GM10248 (cell line): ENCODE measurements at regions not wholly inside any gene's neighbourhood (a gene's known extent, or its start where the extent isn't known, plus 50 kb on each side); places are given as distances from the start of the nearest gene placed in this dataset.

Experiments
- CTCF ChIA-PET: fragments of 300-600 bp; sonication (Branson Sonifier 250); formaldehyde crosslinking; extraction: SDS; loops from one replicate; lab custom pipeline; 2021; ENCODE audit warnings: antibody characterized with exemption; lab: Yijun Ruan, JAX
- POLR2A ChIA-PET: fragments of 350-650 bp; sonication (Branson Sonifier 250); formaldehyde crosslinking; extraction: SDS; loops from one replicate; lab custom pipeline; 2020; ENCODE audit warnings: antibody characterized with exemption; lab: Yijun Ruan, JAX
- DNase-seq: peaks from one replicate; pipeline ENCODE4 v3.0.0; 2012; ENCODE audit errors: extremely low spot score
- CTCF ChIP-seq: IDR thresholded peaks from 2 replicates; pipeline ENCODE4 v1.5.1; 2012; ENCODE audit warnings: mild to moderate bottlenecking, low read depth; ENCODE audit errors: extremely low read depth, missing control alignments, control extremely low read depth

- no peak for DNase-seq
- ChIA-PET POLR2A (interaction anchor here (0.6 kb wide), 1 partner anchor 18 kb away, joined by 3 read pairs; no protein-coding TSS in a partner anchor), CTCF (interaction anchor here (1.1 to 1.4 kb wide), 4 partner anchors 10 to 76 kb away, joined by 3 to 9 read pairs (median 5); no protein-coding TSS in a partner anchor)
- no peak for TF ChIP-seq CTCF
Measured at GRCh38 chr18:76725445-76725844, 96.9 kb upstream of the ZNF236 start.

DNA sequence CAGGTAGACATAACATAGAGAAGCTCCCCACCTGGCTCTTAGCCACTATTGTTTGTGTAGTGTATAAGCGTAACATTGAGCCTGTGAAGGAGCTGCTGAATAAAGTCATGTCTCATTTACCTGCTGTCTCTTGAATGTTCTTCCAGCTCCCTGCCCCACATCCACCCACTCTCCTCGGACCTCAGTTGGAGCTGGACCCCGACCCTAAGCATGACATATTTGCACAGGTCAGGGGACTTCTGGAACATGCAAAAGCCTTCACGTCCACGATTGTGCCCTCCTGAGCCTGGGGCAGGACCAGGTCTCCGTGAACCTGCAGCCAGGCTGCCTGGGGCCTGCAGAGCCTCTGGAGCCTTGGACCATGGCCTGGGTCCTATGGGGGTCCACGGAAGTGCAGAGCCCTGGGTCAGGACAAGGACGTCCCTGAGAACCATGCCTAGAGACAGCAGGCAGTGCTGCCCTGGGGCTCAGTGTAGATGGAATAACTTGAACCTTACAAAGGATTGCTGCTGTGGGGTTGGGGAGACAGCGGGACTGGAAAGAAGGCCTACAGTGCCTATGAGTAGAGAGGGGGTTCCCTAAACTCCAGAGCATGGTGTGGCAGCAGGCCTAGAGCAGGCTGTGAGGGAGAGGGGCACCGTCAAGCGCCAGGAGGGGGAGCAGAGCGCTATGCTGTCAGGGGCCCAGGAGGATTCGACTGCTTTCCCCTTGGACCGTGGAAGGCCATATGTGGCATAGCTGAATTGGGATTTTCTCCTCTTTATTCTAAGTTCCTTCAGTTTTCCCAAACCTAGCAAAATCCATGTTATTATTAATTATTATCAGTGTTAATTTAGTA, 99.9 kb upstream of the ZNF236 start:
- ChIA-PET POLR2A (no interaction called here), CTCF (interaction anchor here (2.2 kb wide), 1 partner anchor 12 kb away, joined by 14 read pairs; no protein-coding TSS in a partner anchor)
- no peak for TF ChIP-seq CTCF
- DNase-seq, result no peak

DNA sequence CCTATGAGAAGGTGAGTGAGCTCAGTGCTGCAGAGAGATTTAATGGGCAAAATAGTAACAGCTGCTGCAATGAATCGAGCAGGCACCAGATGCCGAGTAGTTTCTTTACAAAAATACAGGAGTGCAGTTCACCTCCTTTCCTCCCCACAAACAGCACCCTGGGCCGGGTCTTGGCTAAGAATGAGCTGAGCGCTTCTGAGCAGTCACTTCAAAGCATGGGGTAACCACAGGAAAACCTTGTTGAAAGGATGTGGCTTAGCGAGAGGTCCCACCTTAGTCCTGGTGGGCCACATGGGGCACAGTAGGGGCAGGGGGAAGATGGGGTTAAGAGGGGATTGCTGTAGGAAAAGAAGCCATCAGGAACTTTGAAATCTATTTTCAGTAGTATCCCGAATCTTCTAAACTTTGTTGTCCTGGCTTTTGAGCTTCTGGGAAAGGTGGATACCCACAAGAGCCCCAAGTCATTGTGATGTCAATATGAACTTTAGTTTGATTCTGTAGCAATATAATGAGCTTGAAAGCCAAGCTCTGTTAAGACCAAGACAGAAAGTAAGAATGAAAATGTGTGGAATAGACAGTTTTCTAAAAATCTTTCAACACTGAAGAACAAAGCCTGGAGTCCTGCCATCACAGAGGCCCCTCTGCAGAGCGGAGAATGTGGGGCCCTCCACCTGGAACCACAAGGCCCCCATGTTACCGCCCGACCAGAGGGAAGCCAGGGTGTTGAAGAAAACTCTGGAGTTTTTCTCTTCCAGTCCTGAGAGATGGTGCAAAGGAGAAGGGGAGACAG, 101.0 kb upstream of the ZNF236 start:
- POLR2A ChIA-PET, result no interaction called here
- no peak for TF ChIP-seq CTCF
- CTCF ChIA-PET, result interaction anchor here (0.8 to 2.2 kb wide), 2 partner anchors 11 to 322 kb away, joined by 4 to 14 read pairs; no protein-coding TSS in a partner anchor
- DNase-seq, result no peak

GRCh38 chr18:76720683-76721082, 101.7 kb upstream of the ZNF236 start:
- ChIA-PET POLR2A (no interaction called here), CTCF (interaction anchor here (2.2 kb wide), 1 partner anchor 10 kb away, joined by 14 read pairs; no protein-coding TSS in a partner anchor)
- no peak for DNase-seq
- TF ChIP-seq CTCF, result no peak

DNA sequence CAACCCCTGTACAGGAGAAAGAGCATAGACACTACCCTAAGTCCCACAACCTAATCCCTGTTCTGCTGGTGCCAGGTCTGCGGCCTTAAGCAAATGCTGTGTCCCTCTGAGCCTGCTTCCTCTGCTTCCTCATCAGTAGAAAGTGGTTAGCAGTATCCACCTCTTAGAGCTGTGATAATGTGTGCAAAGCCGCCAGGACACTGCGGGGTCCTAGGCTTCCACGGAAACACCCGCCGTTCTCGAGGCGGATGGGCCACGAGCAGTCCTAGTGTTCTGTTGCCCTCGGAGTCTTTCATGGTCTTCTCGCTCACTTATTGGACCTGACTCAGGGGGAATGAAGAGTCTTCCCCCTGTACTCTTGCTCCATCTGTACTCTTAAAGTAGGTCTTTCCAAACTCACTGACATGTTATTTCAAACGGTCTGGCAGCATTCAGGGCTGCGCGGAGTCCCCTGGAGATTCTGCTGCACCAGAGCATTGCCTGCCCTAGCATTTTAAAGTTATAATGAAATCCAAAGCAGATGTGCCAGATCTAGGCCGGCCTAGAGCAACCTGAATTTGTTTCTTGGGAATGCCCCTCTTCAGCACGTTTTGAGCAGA, 107.2 kb upstream of the ZNF236 start:
- ChIA-PET POLR2A (no interaction called here), CTCF (interaction anchor here (1.2 to 2.0 kb wide), 3 partner anchors 10 to 316 kb away, joined by 3 to 8 read pairs (median 5); no protein-coding TSS in a partner anchor)
- DNase-seq, result no peak
- no peak for TF ChIP-seq CTCF

GRCh38 chr18:76713432-76713831, 108.9 kb upstream of the ZNF236 start:
- ChIA-PET CTCF (interaction anchor here (3.0 kb wide), 1 partner anchor 314 kb away, joined by 15 read pairs; no protein-coding TSS in a partner anchor), POLR2A (no interaction called here)
- no peak for TF ChIP-seq CTCF
- DNase-seq, result no peak
